ENCODE measurements at regions not wholly inside any gene's neighbourhood (a gene's known extent, or its start where the extent isn't known, plus 50 kb on each side); places are given as distances from the start of the nearest gene placed in this dataset.

GRCh38 chr2:57758686-57759085 lies 287.9 kb upstream of the VRK2 start:
- H3K27ac Mint-ChIP-seq = no peak overlapping the region
- ATAC-seq (no peak), DNase-seq (no peak)
- no peaks in the 10 kb centered on the region for H3K36me3 Mint-ChIP-seq (ENCODE audit: low read depth)
- no peak overlapping the region for H3K4me3 Mint-ChIP-seq
- no peaks in the 10 kb centered on the region for H3K9me3 ChIP-seq (ENCODE audit: control insufficient read depth, low read length, poor library complexity, severe bottlenecking)
- peaks cover 19% of the 10 kb centered on the region for H3K27me3 Mint-ChIP-seq
- H3K4me1 Mint-ChIP-seq = peaks cover 5% of the 10 kb centered on the region

GRCh38 chr2:57759131-57759530 lies 287.5 kb upstream of the VRK2 start:
- Mint-ChIP-seq H3K27me3 (peaks cover 19% of the 10 kb centered on the region), H3K4me1 (peaks cover 5% of the 10 kb centered on the region), H3K27ac (peak overlapping the region; percentile 73), H3K4me3 (peak overlapping the region; percentile 41), H3K36me3 (ENCODE audit: low read depth) (no peaks in the 10 kb centered on the region)
- no peaks in the 10 kb centered on the region for H3K9me3 ChIP-seq (ENCODE audit: control insufficient read depth, low read length, poor library complexity, severe bottlenecking)
- no peak for DNase-seq
- ATAC-seq = no peak

- H3K9me3 ChIP-seq (ENCODE audit: control insufficient read depth, low read length, poor library complexity, severe bottlenecking) = no peaks in the 10 kb centered on the region
- ATAC-seq = peak; percentile 81
- Mint-ChIP-seq H3K27ac (peak overlapping the region; percentile 73), H3K36me3 (ENCODE audit: low read depth) (no peaks in the 10 kb centered on the region), H3K4me1 (peaks cover 5% of the 10 kb centered on the region), H3K4me3 (peak overlapping the region; percentile 19), H3K27me3 (peaks cover 19% of the 10 kb centered on the region)
- DNase-seq = peak; percentile 41 to 67 (median 46)
Observed at GRCh38 chr2:57759822-57760300, 286.7 kb upstream of the VRK2 start.

- peak overlapping the region; percentile 19 for H3K4me3 Mint-ChIP-seq
- ATAC-seq = no peak
Observed at GRCh38 chr2:57760381-57760801, 286.2 kb upstream of the VRK2 start.

GRCh38 chr2:57776916-57777315 lies 269.7 kb upstream of the VRK2 start:
- Mint-ChIP-seq H3K36me3 (ENCODE audit: low read depth) (no peaks in the 10 kb centered on the region), H3K4me3 (no peak overlapping the region), H3K27me3 (no peaks in the 10 kb centered on the region), H3K4me1 (peaks cover 2% of the 10 kb centered on the region), H3K27ac (no peak overlapping the region)
- DNase-seq (no peak), ATAC-seq (no peak)
- H3K9me3 ChIP-seq (ENCODE audit: control insufficient read depth, low read length, poor library complexity, severe bottlenecking) = no peaks in the 10 kb centered on the region

More at GRCh38 chr2:57760381-57760801, 286.2 kb upstream of the VRK2 start:
- Mint-ChIP-seq H3K36me3 (ENCODE audit: low read depth) (no peaks in the 10 kb centered on the region), H3K4me1 (peaks cover 5% of the 10 kb centered on the region), H3K27me3 (peaks cover 19% of the 10 kb centered on the region), H3K27ac (no peak overlapping the region)
- no peak for DNase-seq
- H3K9me3 ChIP-seq (ENCODE audit: control insufficient read depth, low read length, poor library complexity, severe bottlenecking) = no peaks in the 10 kb centered on the region

- H3K4me3 Mint-ChIP-seq = no peak overlapping the region
- H3K4me1 Mint-ChIP-seq = no peaks in the 10 kb centered on the region
- no peaks in the 10 kb centered on the region for H3K9me3 ChIP-seq (ENCODE audit: control insufficient read depth, low read length, poor library complexity, severe bottlenecking)
- H3K27ac Mint-ChIP-seq = no peak overlapping the region
- no peaks in the 10 kb centered on the region for H3K36me3 Mint-ChIP-seq (ENCODE audit: low read depth)
- no peak for DNase-seq
- H3K27me3 Mint-ChIP-seq = no peaks in the 10 kb centered on the region
- no peak for ATAC-seq
Observed at GRCh38 chr2:57782587-57782986, 264.0 kb upstream of the VRK2 start.

GRCh38 chr2:57793310-57793709 lies 253.3 kb upstream of the VRK2 start:
- DNase-seq (no peak), ATAC-seq (no peak)
- no peak overlapping the region for H3K27ac Mint-ChIP-seq
- H3K9me3 ChIP-seq (ENCODE audit: control insufficient read depth, low read length, poor library complexity, severe bottlenecking) = no peaks in the 10 kb centered on the region
- peaks cover 9% of the 10 kb centered on the region for H3K27me3 Mint-ChIP-seq
- H3K4me3 Mint-ChIP-seq = no peak overlapping the region
- H3K36me3 Mint-ChIP-seq (ENCODE audit: low read depth) = no peaks in the 10 kb centered on the region
- H3K4me1 Mint-ChIP-seq = no peaks in the 10 kb centered on the region

- H3K4me1 Mint-ChIP-seq = no peaks in the 10 kb centered on the region
- no peak overlapping the region for H3K27ac Mint-ChIP-seq
- no peaks in the 10 kb centered on the region for H3K36me3 Mint-ChIP-seq (ENCODE audit: low read depth)
- no peak for ATAC-seq
- peaks cover 3% of the 10 kb centered on the region for H3K9me3 ChIP-seq (ENCODE audit: control insufficient read depth, low read length, poor library complexity, severe bottlenecking)
- H3K4me3 Mint-ChIP-seq = no peak overlapping the region
- DNase-seq = no peak
- peaks cover 9% of the 10 kb centered on the region for H3K27me3 Mint-ChIP-seq
Observed at GRCh38 chr2:57796527-57796926, 250.1 kb upstream of the VRK2 start.

GRCh38 chr2:57798346-57798745 lies 248.3 kb upstream of the VRK2 start:
- Mint-ChIP-seq H3K36me3 (ENCODE audit: low read depth) (no peaks in the 10 kb centered on the region), H3K4me3 (no peak overlapping the region), H3K27me3 (peaks cover 6% of the 10 kb centered on the region), H3K4me1 (no peaks in the 10 kb centered on the region), H3K27ac (no peak overlapping the region)
- no peak for ATAC-seq
- DNase-seq = no peak
- peaks cover 3% of the 10 kb centered on the region for H3K9me3 ChIP-seq (ENCODE audit: control insufficient read depth, low read length, poor library complexity, severe bottlenecking)

GRCh38 chr2:57802243-57802642 lies 244.4 kb upstream of the VRK2 start:
- Mint-ChIP-seq H3K4me3 (no peak overlapping the region), H3K4me1 (no peaks in the 10 kb centered on the region), H3K27me3 (no peaks in the 10 kb centered on the region), H3K36me3 (ENCODE audit: low read depth) (no peaks in the 10 kb centered on the region), H3K27ac (no peak overlapping the region)
- peaks cover 3% of the 10 kb centered on the region for H3K9me3 ChIP-seq (ENCODE audit: control insufficient read depth, low read length, poor library complexity, severe bottlenecking)
- ATAC-seq = no peak
- no peak for DNase-seq

GRCh38 chr2:57804971-57805370 lies 241.6 kb upstream of the VRK2 start:
- Mint-ChIP-seq H3K27me3 (no peaks in the 10 kb centered on the region), H3K27ac (no peak overlapping the region), H3K36me3 (ENCODE audit: low read depth) (no peaks in the 10 kb centered on the region), H3K4me1 (no peaks in the 10 kb centered on the region), H3K4me3 (no peak overlapping the region)
- peaks cover 2% of the 10 kb centered on the region for H3K9me3 ChIP-seq (ENCODE audit: control insufficient read depth, low read length, poor library complexity, severe bottlenecking)
- ATAC-seq = no peak
- DNase-seq = no peak

GRCh38 chr2:57806449-57806968 lies 240.1 kb upstream of the VRK2 start:
- Mint-ChIP-seq H3K36me3 (ENCODE audit: low read depth) (no peaks in the 10 kb centered on the region), H3K4me1 (no peaks in the 10 kb centered on the region), H3K27me3 (no peaks in the 10 kb centered on the region), H3K4me3 (no peak overlapping the region), H3K27ac (no peak overlapping the region)
- DNase-seq = no peak
- H3K9me3 ChIP-seq (ENCODE audit: control insufficient read depth, low read length, poor library complexity, severe bottlenecking) = peaks cover 2% of the 10 kb centered on the region
- no peak for ATAC-seq

GRCh38 chr2:57809230-57809629 lies 237.4 kb upstream of the VRK2 start:
- Mint-ChIP-seq H3K4me1 (no peaks in the 10 kb centered on the region), H3K27me3 (no peaks in the 10 kb centered on the region), H3K27ac (no peak overlapping the region), H3K4me3 (no peak overlapping the region), H3K36me3 (ENCODE audit: low read depth) (no peaks in the 10 kb centered on the region)
- no peak for DNase-seq
- no peak for ATAC-seq
- H3K9me3 ChIP-seq (ENCODE audit: control insufficient read depth, low read length, poor library complexity, severe bottlenecking) = peaks cover 2% of the 10 kb centered on the region

- no peaks in the 10 kb centered on the region for H3K9me3 ChIP-seq (ENCODE audit: control insufficient read depth, low read length, poor library complexity, severe bottlenecking)
- DNase-seq (no peak), ATAC-seq (no peak)
- Mint-ChIP-seq H3K4me3 (no peak overlapping the region), H3K27me3 (no peaks in the 10 kb centered on the region), H3K36me3 (ENCODE audit: low read depth) (no peaks in the 10 kb centered on the region), H3K4me1 (no peaks in the 10 kb centered on the region), H3K27ac (no peak overlapping the region)
Observed at GRCh38 chr2:57821088-57821487, 225.5 kb upstream of the VRK2 start.

Measured in T-helper 17 cell (primary cell).